A673 (cell line): ENCODE measurements at regions not wholly inside any gene's neighbourhood (a gene's known extent, or its start where the extent isn't known, plus 50 kb on each side); places are given as distances from the start of the nearest gene placed in this dataset.
"Not testable (repeated sequence)": the region's sequence is repeated elsewhere in the genome, so short reads cannot be mapped to it uniquely, and the experiment has no call there.

Experiments
- BruUV-seq: library from RNA; stranded (reverse); fragments of 400-500 nt; replicated peaks from 2 replicates; lab custom pipeline; 2021; lab: Mats Ljungman, UMichigan
- CTCF ChIA-PET: fragments of 300-600 bp; sonication (Branson Sonifier 250); formaldehyde crosslinking; loops from one replicate; lab custom pipeline; 2022; ENCODE audit warnings: antibody characterized with exemption; lab: Charles Lee
- POLR2A ChIA-PET: fragments of 300-600 bp; sonication (Branson Sonifier 250); formaldehyde crosslinking; loops from one replicate; lab custom pipeline; 2022; ENCODE audit warnings: antibody characterized with exemption; ENCODE audit not compliant: low non-redundant PET; lab: Charles Lee
- DNase-seq: peaks from one replicate; pipeline ENCODE4 v3.0.0-alpha.2; 2015; ENCODE audit warnings: low spot score
- H3K27ac ChIP-seq: fragments of 200-600 bp; sonication (generic); 2 replicates; pipeline ENCODE4 v1.5.1; 2016; ENCODE audit warnings: mixed run types, low read depth, mild to moderate bottlenecking, mixed read lengths, antibody characterized with exemption, low read length; ENCODE audit not compliant: poor library complexity, severe bottlenecking
- H3K27me3 ChIP-seq: fragments of 200-600 bp; sonication (generic); replicated peaks from 2 replicates; pipeline ENCODE4 v1.6.1; 2017; ENCODE audit warnings: mixed run types, low read depth, mild to moderate bottlenecking, mixed read lengths, antibody characterized with exemption, low read length; ENCODE audit not compliant: insufficient read depth, poor library complexity
- H3K36me3 ChIP-seq: fragments of 200-600 bp; sonication (generic); 2 replicates; pipeline ENCODE4 v1.6.1; 2016; ENCODE audit warnings: mixed run types, mild to moderate bottlenecking, mixed read lengths, antibody characterized with exemption, low read length; ENCODE audit not compliant: insufficient read depth, poor library complexity, severe bottlenecking
- H3K4me1 ChIP-seq: fragments of 200-600 bp; sonication (generic); 2 replicates; pipeline ENCODE4 v1.6.1; 2017; ENCODE audit warnings: mixed run types, mild to moderate bottlenecking, mixed read lengths, antibody characterized with exemption, low read length; ENCODE audit not compliant: insufficient read depth, poor library complexity, severe bottlenecking
- H3K4me3 ChIP-seq: fragments of 200-600 bp; sonication (generic); 2 replicates; pipeline ENCODE4 v1.5.1; 2016; ENCODE audit warnings: low read depth, mixed run types, mild to moderate bottlenecking, mixed read lengths, low read length; ENCODE audit not compliant: poor library complexity, severe bottlenecking
- H3K9me3 ChIP-seq: fragments of 200-600 bp; sonication (generic); 2 replicates; pipeline ENCODE4 v1.6.1; 2016; ENCODE audit warnings: mixed run types, low read depth, mild to moderate bottlenecking, mixed read lengths, antibody characterized with exemption, low read length; ENCODE audit not compliant: poor library complexity, severe bottlenecking
- CTCF ChIP-seq: fragments of 300-800, 200-600 bp; sonication (generic); conservative IDR thresholded peaks from 2 replicates; pipeline ENCODE4 v1.5.1; 2017; ENCODE audit warnings: low read depth, mild to moderate bottlenecking, antibody characterized with exemption, low read length, moderate library complexity, mixed read lengths
- intact Hi-C: fragments of 100-400 bp; cut with micrococcal nuclease; formaldehyde crosslinking; loops from one replicate; pipeline ENCODE4 v1.10.0; 2022; ENCODE audit not compliant: unreplicated experiment

- H3K9me3 ChIP-seq, result peaks cover 9% of the 10 kb centered on the region
- H3K27ac ChIP-seq, result no peak overlapping the region
- no peak for DNase-seq
- no peaks in the 10 kb centered on the region for H3K27me3 ChIP-seq
- H3K4me3 ChIP-seq, result no peak overlapping the region
- no TSS peak for BruUV-seq
- intact Hi-C loops, result no loop called here
- no peaks in the 10 kb centered on the region for H3K36me3 ChIP-seq
- H3K4me1 ChIP-seq, result no peaks in the 10 kb centered on the region
- no peak for TF ChIP-seq CTCF
- ChIA-PET POLR2A (no interaction called here), CTCF (no interaction called here)
Observed at GRCh38 chr20:30513050-30513628, 744.3 kb upstream of the DEFB115 start.

DNA sequence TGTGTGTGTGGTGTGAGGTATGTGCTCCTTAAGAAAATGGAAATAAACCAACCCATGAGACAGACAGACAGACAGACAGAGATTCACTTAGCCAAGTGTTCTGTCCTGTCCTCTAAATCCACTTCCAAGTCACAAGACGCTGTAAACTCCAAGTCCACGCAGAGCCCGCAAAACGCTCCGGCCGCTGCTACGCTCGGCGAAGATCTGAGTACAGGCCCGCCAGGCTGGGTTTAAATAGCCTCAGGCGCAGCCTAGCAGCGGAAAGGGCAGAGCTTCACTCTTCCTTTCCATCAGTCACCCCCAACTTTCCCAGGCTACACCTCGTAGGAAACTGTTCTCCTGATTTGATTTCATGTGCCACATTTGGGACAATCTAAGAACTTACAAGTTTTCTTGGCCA is 741.5 kb upstream of the DEFB115 start:
- H3K9me3 ChIP-seq, DNase-seq, intact Hi-C loops, CTCF ChIA-PET, H3K36me3 ChIP-seq, H3K27ac ChIP-seq, H3K4me1 ChIP-seq, BruUV-seq, H3K27me3 ChIP-seq, POLR2A ChIA-PET, H3K4me3 ChIP-seq: not testable (repeated sequence)

DNA sequence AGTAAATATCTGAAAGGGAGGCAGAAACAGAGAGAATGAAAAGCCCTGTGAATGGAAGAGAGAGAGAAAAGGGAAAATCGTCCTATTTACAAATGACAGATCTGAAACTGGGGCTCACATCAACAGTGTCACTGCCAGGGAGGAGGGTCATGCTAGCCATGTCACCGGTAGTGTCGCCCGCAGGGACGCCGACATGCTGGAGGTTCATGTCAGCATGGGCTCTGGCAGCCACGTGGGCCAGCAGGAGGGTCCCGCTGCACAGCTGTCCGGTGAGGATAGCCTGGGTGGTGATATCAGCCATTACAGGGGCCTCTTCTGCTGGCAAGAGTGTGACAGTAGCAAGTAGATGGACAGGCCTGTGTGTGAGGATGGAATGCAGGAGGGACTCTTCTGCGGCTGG is 738.6 kb upstream of the DEFB115 start:
- DNase-seq, CTCF ChIA-PET, BruUV-seq, intact Hi-C loops, H3K4me3 ChIP-seq, H3K36me3 ChIP-seq, POLR2A ChIA-PET, H3K4me1 ChIP-seq, H3K27ac ChIP-seq, H3K27me3 ChIP-seq, H3K9me3 ChIP-seq: not testable (repeated sequence)

- intact Hi-C loops, CTCF ChIA-PET, BruUV-seq, POLR2A ChIA-PET, H3K4me3 ChIP-seq, DNase-seq, H3K9me3 ChIP-seq, H3K27ac ChIP-seq, H3K4me1 ChIP-seq, H3K36me3 ChIP-seq, H3K27me3 ChIP-seq: not testable (repeated sequence)
Observed at GRCh38 chr20:30521686-30522415, 735.6 kb upstream of the DEFB115 start.

GRCh38 chr20:30524155-30524554 is 733.3 kb upstream of the DEFB115 start:
- H3K4me3 ChIP-seq, H3K36me3 ChIP-seq, intact Hi-C loops, POLR2A ChIA-PET, H3K9me3 ChIP-seq, DNase-seq, CTCF ChIA-PET, H3K27ac ChIP-seq, H3K27me3 ChIP-seq, H3K4me1 ChIP-seq, BruUV-seq: not testable (repeated sequence)

GRCh38 chr20:30524761-30525160 is 732.7 kb upstream of the DEFB115 start:
- H3K27me3 ChIP-seq, intact Hi-C loops, H3K36me3 ChIP-seq, H3K27ac ChIP-seq, H3K4me1 ChIP-seq, CTCF ChIA-PET, BruUV-seq, DNase-seq, POLR2A ChIA-PET, H3K4me3 ChIP-seq, H3K9me3 ChIP-seq: not testable (repeated sequence)

DNA sequence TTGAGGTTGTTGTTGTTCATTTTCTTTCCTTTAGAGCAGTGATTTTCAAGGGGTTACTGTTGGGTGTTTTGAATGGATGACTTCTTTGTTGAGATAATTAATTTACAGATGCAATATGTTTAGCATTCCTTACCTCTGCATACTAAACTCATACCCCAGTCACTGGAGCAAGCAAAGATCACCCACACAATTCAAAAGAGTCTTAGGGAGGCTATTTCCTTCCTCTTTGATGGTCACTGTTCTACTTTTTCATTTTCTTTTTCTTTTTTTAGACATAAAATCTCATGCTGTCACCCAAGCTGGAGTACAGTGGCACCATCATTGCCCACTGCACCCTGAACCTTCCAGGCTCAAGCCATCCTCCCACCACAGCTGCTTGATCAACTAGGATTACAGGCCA is 723.8 kb upstream of the DEFB115 start:
- H3K27me3 ChIP-seq, H3K27ac ChIP-seq, POLR2A ChIA-PET, H3K36me3 ChIP-seq, BruUV-seq, CTCF ChIA-PET, DNase-seq, H3K4me1 ChIP-seq, H3K4me3 ChIP-seq, intact Hi-C loops, H3K9me3 ChIP-seq: not testable (repeated sequence)
